GM12878 (cell line): ENCODE measurements at regions not wholly inside any gene's neighbourhood (a gene's known extent, or its start where the extent isn't known, plus 50 kb on each side); places are given as distances from the start of the nearest gene placed in this dataset.

Experiments
- CHD1 ChIP-seq: IDR thresholded peaks from 2 replicates; pipeline ENCODE4 v1.6.1; 2012; ENCODE audit warnings: low read depth, low read length, improper control_type of control experiment
- CHD2 ChIP-seq: IDR thresholded peaks from 2 replicates; pipeline ENCODE4 v1.6.1; 2011; ENCODE audit warnings: low read depth, low read length, improper control_type of control experiment, borderline replicate concordance
- E4F1 ChIP-seq: fragments of 450-650 bp; IDR thresholded peaks from 2 replicates; pipeline ENCODE4 v1.6.1; 2018; ENCODE audit warnings: borderline replicate concordance, mild to moderate bottlenecking; ENCODE audit not compliant: partially characterized antibody
- EGR1 ChIP-seq, 2 experiments: IDR thresholded peaks; 1 replicate in 1 of 2; 2 replicates in 1 of 2; pipeline ENCODE4 v1.6.1; 2011 to 2012; ENCODE audit warnings: low read depth in 2 of 2, low read length in 2 of 2, borderline replicate concordance in 1 of 2, mild to moderate bottlenecking in 1 of 2, moderate library complexity in 1 of 2
- NBN ChIP-seq: fragments of 450-650 bp; IDR thresholded peaks from 2 replicates; pipeline ENCODE4 v1.6.1; 2016
- NFYB ChIP-seq: IDR thresholded peaks from 2 replicates; pipeline ENCODE4 v1.6.1; 2011; ENCODE audit warnings: low read depth, mild to moderate bottlenecking, low read length, improper control_type of control experiment, moderate library complexity; ENCODE audit not compliant: insufficient read depth
- NRF1 ChIP-seq: conservative IDR thresholded peaks from 2 replicates; pipeline ENCODE4 v1.6.1; 2011; ENCODE audit warnings: mild to moderate bottlenecking, low read depth, low read length, improper control_type of control experiment
- PBX3 ChIP-seq: IDR thresholded peaks from 2 replicates; pipeline ENCODE4 v1.6.1; 2011; ENCODE audit warnings: mild to moderate bottlenecking, low read depth, low read length, moderate library complexity; ENCODE audit not compliant: insufficient replicate concordance
- TF ChIP-seq, protein P1 (sequence below): IDR thresholded peaks from 2 replicates; pipeline ENCODE4 v1.6.1; 2011; ENCODE audit warnings: low read depth, low read length, improper control_type of control experiment, borderline replicate concordance
- TF ChIP-seq, protein P2 (sequence below): IDR thresholded peaks from 2 replicates; pipeline ENCODE4 v1.6.1; 2012; ENCODE audit warnings: low read length, inconsistent platforms
- TF ChIP-seq, protein P3 (sequence below), 3 experiments: IDR thresholded peaks in 2 of 3; conservative IDR thresholded peaks in 1 of 3; 2 replicates each; pipeline ENCODE4 v1.5.1; 2011; ENCODE audit warnings: low read depth in 3 of 3, low read length in 3 of 3, mild to moderate bottlenecking in 3 of 3, control low read depth in 2 of 3, moderate library complexity in 2 of 3, inconsistent platforms in 1 of 3, mixed read lengths in 1 of 3; ENCODE audit not compliant: control insufficient read depth in 2 of 3, insufficient read depth in 1 of 3; ENCODE audit errors: extremely low read depth in 1 of 3

DNA sequence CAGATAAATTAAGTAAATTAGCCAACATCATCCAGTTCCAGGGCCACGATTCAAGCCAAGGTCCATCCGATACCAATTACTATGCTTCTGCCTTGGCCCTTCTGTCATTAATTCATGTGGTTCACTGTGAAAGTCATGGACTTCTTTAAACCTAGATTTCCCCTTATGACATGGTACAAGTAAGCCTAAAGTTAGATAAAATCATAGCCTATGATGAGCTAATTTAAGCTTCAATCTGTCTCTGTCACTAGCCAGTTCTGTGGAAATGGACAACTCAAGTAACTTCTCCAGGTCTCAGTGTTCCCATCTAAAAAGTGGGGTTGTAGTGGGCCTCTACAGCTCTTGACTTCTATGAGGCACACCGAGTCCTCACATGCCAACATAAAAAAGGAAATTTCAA is 225.5 kb upstream of the MARCKS start:
- TF ChIP-seq, protein P1, sequence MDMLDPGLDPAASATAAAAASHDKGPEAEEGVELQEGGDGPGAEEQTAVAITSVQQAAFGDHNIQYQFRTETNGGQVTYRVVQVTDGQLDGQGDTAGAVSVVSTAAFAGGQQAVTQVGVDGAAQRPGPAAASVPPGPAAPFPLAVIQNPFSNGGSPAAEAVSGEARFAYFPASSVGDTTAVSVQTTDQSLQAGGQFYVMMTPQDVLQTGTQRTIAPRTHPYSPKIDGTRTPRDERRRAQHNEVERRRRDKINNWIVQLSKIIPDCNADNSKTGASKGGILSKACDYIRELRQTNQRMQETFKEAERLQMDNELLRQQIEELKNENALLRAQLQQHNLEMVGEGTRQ, result no peak
- TF ChIP-seq, protein P2, sequence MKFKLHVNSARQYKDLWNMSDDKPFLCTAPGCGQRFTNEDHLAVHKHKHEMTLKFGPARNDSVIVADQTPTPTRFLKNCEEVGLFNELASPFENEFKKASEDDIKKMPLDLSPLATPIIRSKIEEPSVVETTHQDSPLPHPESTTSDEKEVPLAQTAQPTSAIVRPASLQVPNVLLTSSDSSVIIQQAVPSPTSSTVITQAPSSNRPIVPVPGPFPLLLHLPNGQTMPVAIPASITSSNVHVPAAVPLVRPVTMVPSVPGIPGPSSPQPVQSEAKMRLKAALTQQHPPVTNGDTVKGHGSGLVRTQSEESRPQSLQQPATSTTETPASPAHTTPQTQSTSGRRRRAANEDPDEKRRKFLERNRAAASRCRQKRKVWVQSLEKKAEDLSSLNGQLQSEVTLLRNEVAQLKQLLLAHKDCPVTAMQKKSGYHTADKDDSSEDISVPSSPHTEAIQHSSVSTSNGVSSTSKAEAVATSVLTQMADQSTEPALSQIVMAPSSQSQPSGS, result no peak
- TF ChIP-seq CHD1 (no peak), CHD2 (no peak), E4F1 (no peak), NFYB (no peak), EGR1 (IDR thresholded peaks at IDR 0.05; ENCODE audit: borderline replicate concordance in 1 of 2, low read depth in 2 of 2, low read length in 2 of 2) (no peak), NBN (no peak), PBX3 (no peak), NRF1 (no peak)
- TF ChIP-seq, protein P3, sequence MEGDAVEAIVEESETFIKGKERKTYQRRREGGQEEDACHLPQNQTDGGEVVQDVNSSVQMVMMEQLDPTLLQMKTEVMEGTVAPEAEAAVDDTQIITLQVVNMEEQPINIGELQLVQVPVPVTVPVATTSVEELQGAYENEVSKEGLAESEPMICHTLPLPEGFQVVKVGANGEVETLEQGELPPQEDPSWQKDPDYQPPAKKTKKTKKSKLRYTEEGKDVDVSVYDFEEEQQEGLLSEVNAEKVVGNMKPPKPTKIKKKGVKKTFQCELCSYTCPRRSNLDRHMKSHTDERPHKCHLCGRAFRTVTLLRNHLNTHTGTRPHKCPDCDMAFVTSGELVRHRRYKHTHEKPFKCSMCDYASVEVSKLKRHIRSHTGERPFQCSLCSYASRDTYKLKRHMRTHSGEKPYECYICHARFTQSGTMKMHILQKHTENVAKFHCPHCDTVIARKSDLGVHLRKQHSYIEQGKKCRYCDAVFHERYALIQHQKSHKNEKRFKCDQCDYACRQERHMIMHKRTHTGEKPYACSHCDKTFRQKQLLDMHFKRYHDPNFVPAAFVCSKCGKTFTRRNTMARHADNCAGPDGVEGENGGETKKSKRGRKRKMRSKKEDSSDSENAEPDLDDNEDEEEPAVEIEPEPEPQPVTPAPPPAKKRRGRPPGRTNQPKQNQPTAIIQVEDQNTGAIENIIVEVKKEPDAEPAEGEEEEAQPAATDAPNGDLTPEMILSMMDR (IDR thresholded peaks at IDR 0.05 in 2 of 3, conservative IDR thresholded peaks at IDR 0.05 in 1 of 3; ENCODE audit: control insufficient read depth in 2 of 3, extremely low read depth in 1 of 3, insufficient read depth in 1 of 3, low read depth in 3 of 3, low read length in 3 of 3), result no peak
